H1 (cell line): ENCODE measurements at regions not wholly inside any gene's neighbourhood (a gene's known extent, or its start where the extent isn't known, plus 50 kb on each side); places are given as distances from the start of the nearest gene placed in this dataset.

Source experiments
- CTCF ChIA-PET: fragments of 300-600 bp; sonication (Branson Sonifier 250); formaldehyde crosslinking; loops from one replicate; lab custom pipeline; 2021; ENCODE audit not compliant: partially characterized antibody; lab: Charles Lee
- POLR2A ChIA-PET: fragments of 300-600 bp; sonication (Branson Sonifier 250); formaldehyde crosslinking; loops from one replicate; lab custom pipeline; 2021; ENCODE audit warnings: inconsistent platforms; ENCODE audit not compliant: partially characterized antibody; lab: Charles Lee
- DNase-seq, 2 experiments: peaks; one replicate each; pipeline versions ENCODE4 v3.0.0 to v3.0.0-alpha.2; 2010 to 2022; ENCODE audit warnings: low spot score in 2 of 2, low read depth in 1 of 2, mixed read lengths in 1 of 2
- FAIRE-seq: peaks from 2 replicates; lab custom pipeline; 2011; peaks lifted over from hg19 to GRCh38; lab: Jason Lieb, UNC
- H2AFZ ChIP-seq: 2 replicates; pipeline ENCODE4 v1.8.1; 2012; ENCODE audit warnings: low read length, inconsistent platforms
- H2AK5ac ChIP-seq: 2 replicates; pipeline ENCODE4 v1.6.1; 2013; ENCODE audit warnings: low read depth, low read length
- H2BK120ac ChIP-seq: replicated peaks from 2 replicates; pipeline ENCODE3; 2013; ENCODE audit warnings: low read depth, low read length, inconsistent platforms
- H2BK12ac ChIP-seq: 2 replicates; pipeline ENCODE4 v1.6.1; 2013; ENCODE audit warnings: low read depth, low read length
- H2BK15ac ChIP-seq: 2 replicates; pipeline ENCODE4 v1.6.1; 2013; ENCODE audit warnings: low read length
- H2BK20ac ChIP-seq: 2 replicates; pipeline ENCODE4 v1.6.1; 2013; ENCODE audit warnings: low read length
- H2BK5ac ChIP-seq: 2 replicates; pipeline ENCODE4 v1.6.1; 2013; ENCODE audit warnings: low read depth, low read length
- H3K14ac ChIP-seq: 2 replicates; pipeline ENCODE4 v1.6.1; 2013; ENCODE audit warnings: inconsistent platforms; ENCODE audit not compliant: insufficient read length
- H3K18ac ChIP-seq: 2 replicates; pipeline ENCODE4 v1.6.1; 2013; ENCODE audit warnings: low read length; ENCODE audit errors: extremely low read depth
- H3K23ac ChIP-seq: 2 replicates; pipeline ENCODE4 v1.6.1; 2013; ENCODE audit warnings: inconsistent platforms; ENCODE audit not compliant: insufficient read length
- H3K23me2 ChIP-seq: 2 replicates; pipeline ENCODE4 v1.6.1; 2013; ENCODE audit warnings: low read depth, low read length
- H3K27ac ChIP-seq: 2 replicates; pipeline ENCODE4 v1.6.1; 2011; ENCODE audit warnings: low read depth, low read length, inconsistent platforms
- H3K27me3 ChIP-seq, 4 experiments: replicated peaks in 1 of 4; 1 replicate in 1 of 4; 2 replicates in 3 of 4; pipeline versions ENCODE4 v1.6.1 to v1.8.1; 2011 to 2013; ENCODE audit warnings: low read length in 3 of 4, mild to moderate bottlenecking in 3 of 4, inconsistent platforms in 2 of 4, mixed read lengths in 2 of 4, moderate library complexity in 1 of 4; ENCODE audit not compliant: control insufficient read depth in 3 of 4, insufficient read depth in 3 of 4; ENCODE audit errors: extremely low read depth in 1 of 4
- H3K36me3 ChIP-seq, 4 experiments: 2 replicates each; pipeline versions ENCODE4 v1.6.1 to v1.8.1; 2011 to 2013; ENCODE audit warnings: mild to moderate bottlenecking in 4 of 4, low read length in 3 of 4, moderate library complexity in 2 of 4, control low read depth in 1 of 4, inconsistent platforms in 1 of 4; ENCODE audit not compliant: insufficient read depth in 4 of 4, control insufficient read depth in 2 of 4
- H3K4ac ChIP-seq: replicated peaks from 2 replicates; pipeline ENCODE3; 2013; ENCODE audit warnings: low read length, low read depth, mixed read lengths, inconsistent platforms; ENCODE audit not compliant: insufficient read length
- H3K4me1 ChIP-seq, 4 experiments: replicated peaks in 1 of 4; 1 replicate in 1 of 4; 2 replicates in 3 of 4; pipeline versions ENCODE4 v1.6.1 to v1.8.1; 2011 to 2013; ENCODE audit warnings: low read length in 3 of 4, inconsistent platforms in 2 of 4, mixed read lengths in 1 of 4; ENCODE audit not compliant: insufficient read depth in 4 of 4, control insufficient read depth in 3 of 4
- H3K4me2 ChIP-seq, 2 experiments: 2 replicates each; pipeline versions ENCODE4 v1.6.1 to v1.8.1; 2011 to 2013; ENCODE audit warnings: low read depth in 2 of 2, low read length in 2 of 2, control low read depth in 1 of 2, inconsistent platforms in 1 of 2, mild to moderate bottlenecking in 1 of 2; ENCODE audit not compliant: insufficient read depth in 1 of 2
- H3K4me3 ChIP-seq, 4 experiments: fragments of 200-600, 300-600 bp in 1 of 4; sonication (generic), shearing (Covaris generic), sonication (Bioruptor Twin) in 1 of 4; 2 replicates each; pipeline versions ENCODE4 v1.5.1 to v1.8.1; 2011 to 2016; ENCODE audit warnings: low read length in 4 of 4, low read depth in 3 of 4, control low read depth in 2 of 4, inconsistent platforms in 2 of 4, mild to moderate bottlenecking in 2 of 4, mixed read lengths in 1 of 4, moderate library complexity in 1 of 4; ENCODE audit not compliant: insufficient read depth in 2 of 4; ENCODE audit errors: extremely low read depth in 1 of 4
- H3K56ac ChIP-seq: replicated peaks from 2 replicates; pipeline ENCODE3; 2013; ENCODE audit warnings: low read depth, mild to moderate bottlenecking, mixed read lengths, low read length, inconsistent platforms; ENCODE audit not compliant: insufficient read length
- H3K79me1 ChIP-seq: 2 replicates; pipeline ENCODE4 v1.6.1; 2013; ENCODE audit warnings: low read depth, low read length, control low read depth
- H3K79me2 ChIP-seq, 2 experiments: 2 replicates each; pipeline versions ENCODE4 v1.6.1 to v1.8.1; 2012 to 2013; ENCODE audit warnings: low read length in 2 of 2, mild to moderate bottlenecking in 2 of 2, inconsistent platforms in 1 of 2; ENCODE audit not compliant: insufficient read depth in 2 of 2, control insufficient read depth in 1 of 2
- H3K9ac ChIP-seq, 4 experiments: replicated peaks in 1 of 4; 1 replicate in 1 of 4; 2 replicates in 3 of 4; pipeline versions ENCODE4 v1.6.1 to v1.8.1; 2011 to 2013; ENCODE audit warnings: low read depth in 3 of 4, low read length in 3 of 4, control low read depth in 2 of 4, mild to moderate bottlenecking in 2 of 4, moderate library complexity in 2 of 4, inconsistent platforms in 1 of 4; ENCODE audit errors: extremely low read depth in 1 of 4
- H3K9me3 ChIP-seq, 2 experiments: 2 replicates each; pipeline versions ENCODE4 v1.6.1 to v1.8.1; 2012 to 2013; ENCODE audit warnings: mild to moderate bottlenecking in 2 of 2, moderate library complexity in 2 of 2, control low read depth in 1 of 2, inconsistent platforms in 1 of 2, low read depth in 1 of 2, low read length in 1 of 2, mixed read lengths in 1 of 2; ENCODE audit not compliant: insufficient read depth in 2 of 2
- H4K20me1 ChIP-seq, 2 experiments: replicated peaks in 1 of 2; 2 replicates each; pipeline versions ENCODE3 to v1.8.1; 2011 to 2013; ENCODE audit warnings: inconsistent platforms in 2 of 2, low read length in 2 of 2, mild to moderate bottlenecking in 1 of 2; ENCODE audit not compliant: insufficient read depth in 2 of 2, control insufficient read depth in 1 of 2
- H4K5ac ChIP-seq: 2 replicates; pipeline ENCODE4 v1.6.1; 2013; ENCODE audit warnings: low read length, low read depth, mixed read lengths, inconsistent platforms; ENCODE audit not compliant: insufficient read length
- H4K8ac ChIP-seq: 2 replicates; pipeline ENCODE4 v1.8.0; 2013; ENCODE audit warnings: mild to moderate bottlenecking, moderate library complexity, low read length, inconsistent platforms; ENCODE audit not compliant: insufficient read depth; ENCODE audit errors: extremely low read depth
- H4K91ac ChIP-seq: replicated peaks from 2 replicates; pipeline ENCODE3; 2013; ENCODE audit warnings: low read length, mixed read lengths, inconsistent platforms; ENCODE audit not compliant: insufficient read length
- ASH2L ChIP-seq: fragments of 200-600, 300-600 bp; sonication (generic); IDR thresholded peaks from one replicate; pipeline ENCODE4 v1.7.1; 2017; ENCODE audit warnings: low read length
- BCL11A ChIP-seq, 2 experiments: IDR thresholded peaks; one replicate each; pipeline ENCODE4 v1.6.1; 2011; ENCODE audit warnings: low read depth in 2 of 2, low read length in 2 of 2, mild to moderate bottlenecking in 2 of 2
- CHD2 ChIP-seq: IDR thresholded peaks from 2 replicates; pipeline ENCODE4 v1.6.1; 2012; ENCODE audit warnings: low read length, improper control_type of control experiment
- EZH2 ChIP-seq: fragments of 200-600 bp; sonication (generic); IDR thresholded peaks from 2 replicates; pipeline ENCODE4 v1.7.1; 2012; ENCODE audit warnings: low read depth, mild to moderate bottlenecking, moderate library complexity, low read length, inconsistent platforms; ENCODE audit not compliant: severe bottlenecking
- GABPA ChIP-seq: IDR thresholded peaks from 2 replicates; pipeline ENCODE4 v1.6.1; 2011; ENCODE audit warnings: mild to moderate bottlenecking, low read length, moderate library complexity, borderline replicate concordance; ENCODE audit not compliant: insufficient read depth
- KDM5A ChIP-seq: fragments of 200-600 bp; IDR thresholded peaks from 2 replicates; pipeline ENCODE4 v1.7.1; 2012; ENCODE audit warnings: mild to moderate bottlenecking, low read length, inconsistent platforms, mixed read lengths
- MAFK ChIP-seq: IDR thresholded peaks from 2 replicates; pipeline ENCODE4 v1.6.1; 2012; ENCODE audit warnings: low read depth, mild to moderate bottlenecking, improper control_type of control experiment, low read length
- POLR2AphosphoS5 ChIP-seq: IDR thresholded peaks from 2 replicates; pipeline ENCODE4 v1.6.1; 2011; ENCODE audit warnings: low read depth, low read length
- RBBP5 ChIP-seq: IDR thresholded peaks from 2 replicates; pipeline ENCODE4 v1.7.1; 2012; ENCODE audit warnings: low read depth, mild to moderate bottlenecking, inconsistent platforms, low read length, moderate library complexity, borderline replicate concordance
- RXRA ChIP-seq: IDR thresholded peaks from 2 replicates; pipeline ENCODE4 v1.6.1; 2011; ENCODE audit warnings: low read depth, mild to moderate bottlenecking, low read length, moderate library complexity; ENCODE audit not compliant: insufficient read depth
- SIRT6 ChIP-seq: IDR thresholded peaks from one replicate; pipeline ENCODE4 v1.7.1; 2012; ENCODE audit warnings: low read length, inconsistent platforms
- SP1 ChIP-seq: IDR thresholded peaks from 2 replicates; pipeline ENCODE4 v1.6.1; 2011; ENCODE audit warnings: low read depth, low read length
- TBP ChIP-seq: IDR thresholded peaks from 2 replicates; pipeline ENCODE4 v1.6.1; 2011; ENCODE audit warnings: low read depth, low read length, improper control_type of control experiment
- WGBS, 2 experiments: shearing (Covaris generic) in 1 of 2; methylation state at CpG; one replicate each; pipeline versions ENCODE4 v1.1.6 to v1.1.7; 2013 to 2015; ENCODE audit warnings: low lambda C conversion rate in 2 of 2, mixed read lengths in 2 of 2, inconsistent platforms in 1 of 2, low coverage in 1 of 2, missing lambda C conversion rate in 1 of 2; ENCODE audit not compliant: insufficient replicate concordance in 2 of 2, insufficient coverage in 1 of 2, insufficient read length in 1 of 2; ENCODE audit errors: extremely low coverage in 1 of 2, missing lambda C conversion rate in 1 of 2; 5-methylcytosine and 5-hydroxymethylcytosine counted together

GRCh38 chr6:14067656-14068055, 49.9 kb upstream of the CD83 start:
- H3K4me1 ChIP-seq, result no peaks in the 10 kb centered on the region
- FAIRE-seq, result no peak
- no peaks in the 10 kb centered on the region for H3K79me1 ChIP-seq
- no peak overlapping the region for H2AFZ ChIP-seq
- no peaks in the 10 kb centered on the region for H3K9me3 ChIP-seq
- H3K36me3 ChIP-seq, result no peaks in the 10 kb centered on the region
- no peak for DNase-seq
- H2BK120ac ChIP-seq, result no peak overlapping the region
- 90% methylated on average over 3 of the region's 3 CpGs; no CpG with 5 or more reads in 1 of the 2 experiments for WGBS, 2 experiments
- no peak overlapping the region for H4K91ac ChIP-seq
- no peak overlapping the region for H2BK20ac ChIP-seq
- no peak overlapping the region for H4K8ac ChIP-seq
- H2AK5ac ChIP-seq, result no peak overlapping the region
- no peak overlapping the region for H2BK15ac ChIP-seq
- H4K20me1 ChIP-seq, result no peaks in the 10 kb centered on the region
- H3K23me2 ChIP-seq, result no peaks in the 10 kb centered on the region
- no peak overlapping the region for H4K5ac ChIP-seq
- H2BK12ac ChIP-seq, result no peak overlapping the region
- H3K56ac ChIP-seq, result no peak overlapping the region
- no peak overlapping the region for H3K23ac ChIP-seq
- H3K27me3 ChIP-seq, result no peaks in the 10 kb centered on the region
- no peaks in the 10 kb centered on the region for H3K79me2 ChIP-seq
- H3K14ac ChIP-seq, result no peak overlapping the region
- ChIA-PET CTCF (interaction anchor here (0.7 to 8.3 kb wide), 33 partner anchors 10 to 443 kb away, joined by 3 to 193 read pairs (median 5); partner anchors contain the start of gene RNF182), POLR2A (no interaction called here)
- H3K27ac ChIP-seq, result no peak overlapping the region
- H3K4ac ChIP-seq, result no peak overlapping the region
- H2BK5ac ChIP-seq, result no peak overlapping the region
- H3K9ac ChIP-seq, result no peak overlapping the region
- no peak overlapping the region for H3K4me3 ChIP-seq
- H3K4me2 ChIP-seq, result no peak overlapping the region
- TF ChIP-seq SP1 (no peak), BCL11A (IDR thresholded peaks at IDR 0.05; ENCODE audit: low read depth in 2 of 2, low read length in 2 of 2) (no peak), POLR2AphosphoS5 (no peak), RBBP5 (no peak), MAFK (no peak), SIRT6 (no peak), GABPA (no peak), KDM5A (no peak), TBP (no peak), CHD2 (no peak), RXRA (no peak), ASH2L (no peak), EZH2 (no peak)
- no peak overlapping the region for H3K18ac ChIP-seq
